Suprapubic skin (tissue), 4 donors: ENCODE measurements at regions not wholly inside any gene's neighbourhood (a gene's known extent, or its start where the extent isn't known, plus 50 kb on each side); places are given as distances from the start of the nearest gene placed in this dataset.

Experiments
- DNase-seq, 2 donors: peaks; one replicate each; pipeline ENCODE4 v3.0.0-alpha.2; 2019; ENCODE audit warnings: low spot score in 2 of 2
- H3K27ac ChIP-seq: fragments of 200-600 bp; sonication (generic); one replicate; pipeline ENCODE4 v1.5.1; 2019
- H3K27me3 ChIP-seq: fragments of 200-600 bp; sonication (generic); one replicate; pipeline ENCODE4 v1.5.1; 2019
- H3K36me3 ChIP-seq: fragments of 200-600 bp; sonication (generic); one replicate; pipeline ENCODE4 v1.5.1; 2019
- H3K4me1 ChIP-seq: fragments of 200-600 bp; sonication (generic); one replicate; pipeline ENCODE4 v1.5.1; 2019
- H3K4me3 ChIP-seq: fragments of 200-600 bp; sonication (generic); one replicate; pipeline ENCODE4 v1.5.1; 2019; ENCODE audit warnings: mild to moderate bottlenecking
- H3K9me3 ChIP-seq: fragments of 200-600 bp; sonication (generic); one replicate; pipeline ENCODE4 v1.5.1; 2019
- EP300 ChIP-seq: sonication (generic); formaldehyde crosslinking; IDR thresholded peaks from one replicate; pipeline ENCODE4 v1.6.1; 2017; ENCODE audit warnings: antibody characterized with exemption
- POLR2A ChIP-seq, 2 donors: fragments of 450-650 bp; IDR thresholded peaks; one replicate each; pipeline ENCODE4 v1.6.1; 2017; ENCODE audit warnings: antibody characterized with exemption in 2 of 2, mild to moderate bottlenecking in 2 of 2, moderate library complexity in 2 of 2
- POLR2AphosphoS5 ChIP-seq, 3 donors: sonication (generic); formaldehyde crosslinking; IDR thresholded peaks; one replicate each; pipeline ENCODE4 v1.6.1; 2017; ENCODE audit warnings: antibody characterized with exemption in 3 of 3
- WGBS: methylation state at CpG from one replicate; pipeline ENCODE4 v1.1.5; 2018; 5-methylcytosine and 5-hydroxymethylcytosine counted together
- TF ChIP-seq, protein P1 (sequence below), 2 donors: fragments of 200-600 bp in 1 of 2; fragments of 450-650 bp in 1 of 2; sonication (generic) in 1 of 2; IDR thresholded peaks; one replicate each; pipeline ENCODE4 v1.5.1; 2016 to 2019; ENCODE audit warnings: antibody characterized with exemption in 2 of 2, mild to moderate bottlenecking in 1 of 2, moderate library complexity in 1 of 2

DNA sequence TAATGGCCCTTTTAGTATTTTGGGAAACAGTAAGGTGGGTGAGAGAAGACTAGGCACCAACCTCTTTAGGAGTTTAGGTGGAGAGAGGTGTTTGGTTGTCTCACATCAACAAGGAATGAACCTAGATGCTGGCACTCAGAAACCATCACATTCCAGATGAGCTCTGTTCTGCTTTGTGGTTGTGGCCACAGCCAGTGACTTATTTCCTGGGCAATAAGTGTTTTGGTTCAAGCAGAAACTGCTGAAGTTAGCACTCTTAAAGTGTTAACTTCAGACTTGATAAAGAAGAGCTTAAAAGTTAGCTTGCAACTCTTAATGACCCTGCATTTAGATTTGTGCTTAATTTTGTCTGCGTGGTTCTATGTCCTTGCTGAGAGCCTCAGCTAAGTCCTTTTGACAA lies 929.2 kb downstream of the SLC4A3 start:
- H3K27ac ChIP-seq: no peak overlapping the region
- no peak for DNase-seq
- H3K27me3 ChIP-seq: no peaks in the 10 kb centered on the region
- TF ChIP-seq POLR2A (IDR thresholded peaks at IDR 0.05) (no peak), POLR2AphosphoS5 (IDR thresholded peaks at IDR 0.05) (no peak), EP300 (no peak)
- TF ChIP-seq, protein P1, sequence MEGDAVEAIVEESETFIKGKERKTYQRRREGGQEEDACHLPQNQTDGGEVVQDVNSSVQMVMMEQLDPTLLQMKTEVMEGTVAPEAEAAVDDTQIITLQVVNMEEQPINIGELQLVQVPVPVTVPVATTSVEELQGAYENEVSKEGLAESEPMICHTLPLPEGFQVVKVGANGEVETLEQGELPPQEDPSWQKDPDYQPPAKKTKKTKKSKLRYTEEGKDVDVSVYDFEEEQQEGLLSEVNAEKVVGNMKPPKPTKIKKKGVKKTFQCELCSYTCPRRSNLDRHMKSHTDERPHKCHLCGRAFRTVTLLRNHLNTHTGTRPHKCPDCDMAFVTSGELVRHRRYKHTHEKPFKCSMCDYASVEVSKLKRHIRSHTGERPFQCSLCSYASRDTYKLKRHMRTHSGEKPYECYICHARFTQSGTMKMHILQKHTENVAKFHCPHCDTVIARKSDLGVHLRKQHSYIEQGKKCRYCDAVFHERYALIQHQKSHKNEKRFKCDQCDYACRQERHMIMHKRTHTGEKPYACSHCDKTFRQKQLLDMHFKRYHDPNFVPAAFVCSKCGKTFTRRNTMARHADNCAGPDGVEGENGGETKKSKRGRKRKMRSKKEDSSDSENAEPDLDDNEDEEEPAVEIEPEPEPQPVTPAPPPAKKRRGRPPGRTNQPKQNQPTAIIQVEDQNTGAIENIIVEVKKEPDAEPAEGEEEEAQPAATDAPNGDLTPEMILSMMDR (IDR thresholded peaks at IDR 0.05): no peak
- no peaks in the 10 kb centered on the region for H3K9me3 ChIP-seq
- 65% methylated on average over 1 of the region's 1 CpG for WGBS
- no peak overlapping the region for H3K4me3 ChIP-seq
- H3K4me1 ChIP-seq: no peaks in the 10 kb centered on the region
- no peaks in the 10 kb centered on the region for H3K36me3 ChIP-seq

DNA sequence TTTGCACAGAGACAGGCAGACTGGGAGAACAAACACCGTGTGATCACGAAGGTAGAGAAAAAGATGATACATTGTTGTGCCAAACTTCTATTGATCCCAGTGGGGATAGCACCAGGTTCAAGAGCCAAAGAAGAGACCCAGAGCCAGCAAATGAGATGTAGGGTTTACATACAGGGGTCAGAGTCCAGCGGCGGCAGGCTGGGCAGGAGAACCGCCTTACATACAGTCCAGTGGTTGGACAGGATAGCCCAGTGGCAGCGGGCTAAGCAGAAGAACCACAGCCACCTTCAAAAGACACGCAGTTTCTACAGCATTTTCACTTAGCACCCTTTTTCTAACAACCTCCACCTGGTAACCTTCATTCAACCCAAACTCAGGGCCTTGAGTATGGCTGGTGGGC lies 932.8 kb downstream of the SLC4A3 start:
- no peak for DNase-seq
- Histone ChIP-seq H3K4me3 (no peak overlapping the region), H3K27ac (no peak overlapping the region), H3K27me3 (no peaks in the 10 kb centered on the region), H3K36me3 (no peaks in the 10 kb centered on the region), H3K9me3 (no peaks in the 10 kb centered on the region), H3K4me1 (no peaks in the 10 kb centered on the region)
- TF ChIP-seq POLR2A (IDR thresholded peaks at IDR 0.05) (no peak), EP300 (no peak), POLR2AphosphoS5 (IDR thresholded peaks at IDR 0.05) (no peak)
- TF ChIP-seq, protein P1 (IDR thresholded peaks at IDR 0.05): no peak
- 95% methylated on average over 7 of the region's 7 CpGs for WGBS

DNA sequence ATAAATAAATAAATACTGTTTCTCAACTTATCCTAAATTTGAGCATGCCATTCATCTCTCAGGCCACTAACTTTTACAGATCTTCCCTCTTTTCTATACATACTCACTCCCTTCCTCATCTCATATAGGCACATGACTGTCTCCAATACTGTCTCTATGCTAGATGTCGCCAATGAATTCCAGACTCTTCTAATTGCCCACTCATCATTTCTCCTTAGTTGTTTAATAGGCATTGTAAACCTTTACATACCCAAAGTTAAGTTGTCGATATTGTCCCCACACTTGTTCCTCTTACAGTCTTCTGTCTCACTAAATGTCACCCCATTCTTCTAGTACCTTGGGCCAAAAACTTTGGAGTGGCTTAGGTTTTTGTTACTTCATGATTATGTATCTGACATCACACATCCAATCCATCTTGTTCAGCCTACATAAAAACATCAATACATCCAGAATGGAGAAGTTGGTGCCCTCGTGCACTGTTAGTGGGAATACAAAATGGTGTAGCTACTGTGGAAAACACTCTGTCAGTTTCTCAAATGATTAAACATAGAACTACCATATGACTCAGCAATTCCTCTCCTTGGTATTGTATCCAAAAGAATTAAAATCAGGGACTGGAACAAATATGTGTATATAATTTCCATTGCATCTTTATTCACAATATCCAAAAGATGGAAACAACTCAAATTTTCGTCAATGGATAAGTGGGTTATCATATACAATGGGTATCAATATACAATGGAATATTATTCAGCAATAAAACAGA lies 935.1 kb downstream of the SLC4A3 start:
- no peaks in the 10 kb centered on the region for H3K27me3 ChIP-seq
- no peaks in the 10 kb centered on the region for H3K4me1 ChIP-seq
- WGBS: 93% methylated on average over 4 of the region's 4 CpGs
- no peak overlapping the region for H3K27ac ChIP-seq
- H3K4me3 ChIP-seq: no peak overlapping the region
- H3K9me3 ChIP-seq: no peaks in the 10 kb centered on the region
- TF ChIP-seq POLR2A (IDR thresholded peaks at IDR 0.05) (no peak), EP300 (no peak), POLR2AphosphoS5 (IDR thresholded peaks at IDR 0.05) (no peak)
- TF ChIP-seq, protein P1 (IDR thresholded peaks at IDR 0.05): no peak
- DNase-seq: no peak
- no peaks in the 10 kb centered on the region for H3K36me3 ChIP-seq

DNA sequence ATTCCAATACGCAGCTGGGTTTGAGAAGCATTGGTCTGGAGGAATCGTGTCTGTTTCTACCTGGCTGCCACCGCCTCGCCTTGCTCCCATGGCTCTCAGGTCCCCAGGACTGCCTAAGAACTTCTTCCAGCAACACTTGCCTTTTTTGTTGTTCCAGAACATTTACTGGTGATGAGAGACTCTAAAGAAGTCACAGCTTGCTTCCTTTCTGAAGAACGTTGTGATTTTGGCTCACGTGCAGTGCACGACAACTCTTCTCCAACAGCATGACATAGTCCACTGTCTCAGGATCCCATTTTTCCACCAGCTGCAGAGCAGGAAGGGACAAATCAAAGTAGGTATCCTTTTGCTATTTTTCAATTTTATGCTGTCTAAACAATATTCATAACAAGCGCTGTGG lies 940.9 kb downstream of the SLC4A3 start:
- no peaks in the 10 kb centered on the region for H3K27me3 ChIP-seq
- no peak overlapping the region for H3K27ac ChIP-seq
- no peaks in the 10 kb centered on the region for H3K36me3 ChIP-seq
- TF ChIP-seq EP300 (no peak), POLR2AphosphoS5 (IDR thresholded peaks at IDR 0.05) (no peak), POLR2A (IDR thresholded peaks at IDR 0.05) (no peak)
- TF ChIP-seq, protein P1 (IDR thresholded peaks at IDR 0.05): no peak
- H3K4me1 ChIP-seq: peaks cover 6% of the 10 kb centered on the region
- DNase-seq: no peak
- H3K4me3 ChIP-seq: no peak overlapping the region
- no peaks in the 10 kb centered on the region for H3K9me3 ChIP-seq
- 71% methylated on average over 8 of the region's 8 CpGs for WGBS

DNA sequence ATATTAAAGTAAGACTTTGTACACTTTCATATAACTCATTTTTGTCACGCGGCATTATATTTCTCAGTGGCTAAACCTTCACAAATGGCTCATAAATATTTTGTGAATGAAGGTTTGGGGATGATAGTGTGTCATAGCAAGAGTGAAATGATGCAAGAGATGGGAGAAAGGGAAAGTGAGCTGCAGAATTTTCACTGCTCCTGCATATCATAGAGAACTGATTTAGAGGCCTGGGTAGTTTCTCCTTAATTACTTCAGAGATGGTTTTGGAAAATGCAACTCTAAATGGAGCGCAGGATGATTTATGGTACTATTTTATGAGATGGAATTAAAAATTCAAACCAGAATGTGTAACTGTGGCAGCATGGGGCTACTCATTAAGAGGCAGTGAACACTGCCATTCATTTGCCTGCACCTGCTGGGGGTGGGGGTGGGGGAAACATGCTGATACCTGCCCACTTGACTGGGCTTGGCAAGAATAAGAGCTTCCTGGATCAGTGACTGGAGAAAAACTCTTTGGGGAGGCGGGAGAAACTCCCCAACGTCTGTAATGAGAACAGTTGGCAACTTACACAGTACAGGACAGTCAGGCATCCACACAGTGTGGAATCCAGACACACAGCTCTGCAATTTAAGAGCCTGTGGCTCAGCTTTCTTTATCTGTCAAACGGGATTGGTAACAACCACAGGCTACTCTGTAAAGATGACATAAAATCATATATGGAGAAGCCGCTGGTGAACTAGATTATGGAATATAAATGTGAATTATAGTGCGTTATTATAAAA lies 941.9 kb downstream of the SLC4A3 start:
- H3K36me3 ChIP-seq: no peaks in the 10 kb centered on the region
- TF ChIP-seq, protein P1 (IDR thresholded peaks at IDR 0.05): no peak
- TF ChIP-seq EP300: no peak
- no peak for TF ChIP-seq POLR2AphosphoS5 (IDR thresholded peaks at IDR 0.05)
- no peak for TF ChIP-seq POLR2A (IDR thresholded peaks at IDR 0.05)
- 55% methylated on average over 8 of the region's 8 CpGs for WGBS
- H3K9me3 ChIP-seq: no peaks in the 10 kb centered on the region
- no peaks in the 10 kb centered on the region for H3K27me3 ChIP-seq
- no peak overlapping the region for H3K27ac ChIP-seq
- H3K4me3 ChIP-seq: no peak overlapping the region
- peaks cover 6% of the 10 kb centered on the region for H3K4me1 ChIP-seq
- DNase-seq: no peak
